ENCODE measurements at regions not wholly inside any gene's neighbourhood (a gene's known extent, or its start where the extent isn't known, plus 50 kb on each side); places are given as distances from the start of the nearest gene placed in this dataset.

- intact Hi-C loops (cut with DNase I): loop anchor here in 4 of 10 donors (5.0 to 10.0 kb wide), 4 partner anchors 606 to 746 kb away; no protein-coding TSS in a partner anchor
- WGBS, 2 donors: 91 to 100% methylated on average over 1 of the region's 1 CpG
- no peak for TF ChIP-seq CTCF (IDR thresholded peaks at IDR 0.05)
Measured at GRCh38 chr20:24169256-24169655, 180.7 kb upstream of the GGTLC1 start.

DNA sequence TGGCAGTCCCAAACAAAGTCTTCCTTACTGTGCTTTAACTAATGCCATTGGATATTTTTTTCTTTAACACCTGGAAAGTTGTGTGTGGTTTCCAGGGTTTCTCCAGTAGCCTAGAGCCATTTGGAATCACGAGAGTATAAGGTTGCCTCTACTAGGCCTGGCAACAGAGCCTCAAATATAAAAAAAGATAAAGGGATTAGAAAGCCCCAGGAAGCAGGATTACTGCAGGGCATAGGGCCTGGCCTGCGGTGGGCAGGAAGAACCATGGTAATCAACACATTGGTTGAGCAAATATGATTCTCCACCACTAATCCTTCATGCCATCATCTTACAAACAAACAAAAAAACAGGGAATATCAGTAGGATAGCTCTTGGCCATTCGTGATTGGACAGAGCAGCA lies 177.8 kb upstream of the GGTLC1 start:
- H3K4me3 ChIP-seq: no peak overlapping the region
- no peak for ATAC-seq
- H3K36me3 ChIP-seq: no peaks in the 10 kb centered on the region
- intact Hi-C loops (cut with DNase I): loop anchor here in 4 of 10 donors (5.0 to 10.0 kb wide), 4 partner anchors 608 to 748 kb away; no protein-coding TSS in a partner anchor
- peaks cover 0 to 11% (median 0%) of the 10 kb centered on the region in 11 donors for H3K9me3 ChIP-seq
- H3K27ac ChIP-seq: no peak overlapping the region
- DNase-seq: no peak
- 61 to 65% methylated on average over 3 of the region's 3 CpGs for WGBS, 2 donors
- H3K4me1 ChIP-seq: no peaks in the 10 kb centered on the region
- H3K27me3 ChIP-seq: no peaks in the 10 kb centered on the region
- TF ChIP-seq CTCF (IDR thresholded peaks at IDR 0.05): no peak

More at GRCh38 chr20:24169256-24169655, 180.7 kb upstream of the GGTLC1 start:
- DNase-seq (no peak), ATAC-seq (no peak)
- peaks cover 0 to 8% (median 0%) of the 10 kb centered on the region in 7 donors for H3K27me3 ChIP-seq
- no peaks in the 10 kb centered on the region for H3K4me1 ChIP-seq
- no peaks in the 10 kb centered on the region for H3K36me3 ChIP-seq
- H3K4me3 ChIP-seq: no peak overlapping the region
- peaks cover 0 to 29% (median 4%) of the 10 kb centered on the region in 11 donors for H3K9me3 ChIP-seq
- no peak overlapping the region for H3K27ac ChIP-seq

GRCh38 chr20:24166123-24166381 lies 177.5 kb upstream of the GGTLC1 start:
- H3K36me3 ChIP-seq: no peaks in the 10 kb centered on the region
- 37 to 56% methylated on average over 4 of the region's 4 CpGs for WGBS, 2 donors
- TF ChIP-seq CTCF (IDR thresholded peaks at IDR 0.05): no peak
- DNase-seq: no peak
- H3K9me3 ChIP-seq: peaks cover 0 to 7% (median 0%) of the 10 kb centered on the region in 11 donors
- no peaks in the 10 kb centered on the region for H3K27me3 ChIP-seq
- H3K4me1 ChIP-seq: no peaks in the 10 kb centered on the region
- ATAC-seq: no peak
- intact Hi-C loops (cut with DNase I): loop anchor here in 4 of 10 donors (5.0 to 10.0 kb wide), 4 partner anchors 609 to 749 kb away; no protein-coding TSS in a partner anchor
- H3K27ac ChIP-seq: no peak overlapping the region
- no peak overlapping the region for H3K4me3 ChIP-seq

- ATAC-seq (no peak), DNase-seq (no peak)
- H3K27me3 ChIP-seq: no peaks in the 10 kb centered on the region
- 57 to 61% methylated on average over 6 of the region's 6 CpGs for WGBS, 2 donors
- no peaks in the 10 kb centered on the region for H3K36me3 ChIP-seq
- peaks cover 0 to 7% (median 0%) of the 10 kb centered on the region in 11 donors for H3K9me3 ChIP-seq
- H3K4me3 ChIP-seq: no peak overlapping the region
- TF ChIP-seq CTCF (IDR thresholded peaks at IDR 0.05): no peak
- no peak overlapping the region for H3K27ac ChIP-seq
- intact Hi-C loops (cut with DNase I): loop anchor here in 4 of 10 donors (5.0 to 10.0 kb wide), 4 partner anchors 609 to 749 kb away; no protein-coding TSS in a partner anchor
- H3K4me1 ChIP-seq: no peaks in the 10 kb centered on the region
Measured at GRCh38 chr20:24165301-24166122, 176.9 kb upstream of the GGTLC1 start.

Measured in heart right ventricle (tissue), 16 donors.